SU-DHL-6 (cell line): ENCODE measurements at regions not wholly inside any gene's neighbourhood (a gene's known extent, or its start where the extent isn't known, plus 50 kb on each side); places are given as distances from the start of the nearest gene placed in this dataset.

ENCODE experiments used
- CTCF ChIP-seq: fragments of 200-600 bp; sonication (generic); IDR thresholded peaks from one replicate; pipeline ENCODE4 v1.5.1; 2017; ENCODE audit warnings: antibody characterized with exemption, mild to moderate bottlenecking, low read length, moderate library complexity; ENCODE audit not compliant: insufficient read depth, poor library complexity, severe bottlenecking
- EZH2phosphoT487 ChIP-seq: fragments of 200-600 bp; sonication (generic), shearing (Covaris generic); conservative IDR thresholded peaks from 2 replicates; pipeline ENCODE4 v1.6.1; 2018; ENCODE audit warnings: mild to moderate bottlenecking, antibody characterized with exemption, low read length, moderate library complexity, mixed read lengths

- TF ChIP-seq CTCF (no peak), EZH2phosphoT487 (no peak)
Measured at GRCh38 chr1:67540733-67541125, 110.5 kb upstream of the SERBP1 start.
